Medulla oblongata (tissue), 1 donor: ENCODE measurements at regions not wholly inside any gene's neighbourhood (a gene's known extent, or its start where the extent isn't known, plus 50 kb on each side); places are given as distances from the start of the nearest gene placed in this dataset.
"Not testable (repeated sequence)": the region's sequence is repeated elsewhere in the genome, so short reads cannot be mapped to it uniquely, and the experiment has no call there.

Experiments
- DNase-seq: peaks from one replicate; pipeline ENCODE4 v3.0.0-alpha.2; 2015; ENCODE audit errors: extremely low spot score

DNA sequence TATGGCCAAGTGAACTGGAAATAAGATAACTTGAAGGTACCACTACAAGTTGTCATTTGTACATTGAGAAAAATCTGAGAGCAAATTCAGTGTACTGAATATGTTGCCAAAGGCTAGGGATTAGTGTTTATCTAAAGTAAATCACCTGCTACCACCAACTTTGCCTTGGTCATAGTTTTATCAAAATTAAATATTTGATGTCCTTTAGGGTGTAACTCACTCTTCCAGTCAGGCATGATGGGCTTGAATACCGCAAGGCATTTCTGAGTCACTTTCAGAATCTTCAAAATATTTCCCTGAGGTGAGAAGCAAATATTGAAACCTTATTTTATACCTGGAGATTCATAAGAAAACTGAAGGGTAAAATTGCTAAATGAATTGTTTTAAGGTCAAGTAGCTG is 1338.6 kb upstream of the ACO1 start:
- DNase-seq: no peak

DNA sequence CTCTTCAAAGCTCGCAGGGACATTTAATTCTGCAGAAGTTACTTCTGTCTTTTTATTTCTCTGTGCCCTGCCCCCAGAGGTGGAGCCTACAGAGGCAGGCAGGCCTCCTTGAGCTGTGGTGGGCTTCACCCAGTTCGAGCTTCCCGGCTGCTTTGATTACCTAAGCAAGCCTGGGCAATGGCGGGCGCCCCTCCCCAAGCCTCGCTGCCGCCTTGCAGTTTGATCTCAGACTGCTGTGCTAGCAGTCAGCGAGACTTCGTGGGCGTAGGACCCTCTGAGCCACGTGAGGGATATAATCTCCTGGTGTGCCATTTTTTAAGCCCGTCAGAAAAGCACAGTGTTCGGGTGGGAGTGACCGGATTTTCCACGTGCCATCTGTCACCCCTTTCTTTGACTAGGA is 1322.9 kb upstream of the ACO1 start:
- DNase-seq: not testable (repeated sequence)

DNA sequence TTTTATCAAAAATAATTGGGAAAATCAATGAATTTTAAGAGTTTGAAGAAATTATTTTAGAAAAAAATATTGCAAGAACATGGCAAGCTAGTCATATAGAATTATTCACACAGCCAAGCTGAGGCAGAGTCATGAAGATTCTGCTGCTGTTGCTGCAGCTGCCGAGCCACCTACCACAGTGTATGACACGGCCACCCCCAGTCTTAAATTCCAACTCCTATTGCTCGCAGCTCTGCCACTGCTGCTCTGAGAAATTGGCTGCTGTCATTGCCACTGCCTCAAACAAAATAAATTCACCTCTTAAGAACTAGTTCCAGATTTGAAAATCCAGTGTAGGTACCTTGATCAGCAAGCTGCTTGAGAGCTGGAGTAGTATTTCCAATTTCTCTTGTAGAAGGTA is 1318.8 kb upstream of the ACO1 start:
- no peak for DNase-seq

DNA sequence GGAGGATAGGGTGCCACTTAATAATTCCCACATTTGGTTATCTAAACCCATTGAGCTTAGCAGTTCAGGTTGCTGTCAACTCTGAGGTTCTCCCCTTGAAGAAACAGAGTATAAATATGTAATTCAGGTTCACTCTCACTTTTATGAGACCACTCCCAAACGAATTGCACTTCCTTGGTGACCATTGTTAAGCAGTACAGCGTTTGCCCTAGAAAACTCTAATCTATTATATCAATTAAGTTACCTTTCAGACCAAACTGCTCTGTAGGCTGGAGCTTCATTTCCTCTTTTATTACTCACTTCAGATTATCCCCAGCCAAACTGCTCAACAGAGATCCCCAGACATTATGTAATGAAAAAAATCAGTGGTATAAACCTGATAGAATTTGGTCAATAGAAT is 1317.0 kb upstream of the ACO1 start:
- DNase-seq: no peak

DNA sequence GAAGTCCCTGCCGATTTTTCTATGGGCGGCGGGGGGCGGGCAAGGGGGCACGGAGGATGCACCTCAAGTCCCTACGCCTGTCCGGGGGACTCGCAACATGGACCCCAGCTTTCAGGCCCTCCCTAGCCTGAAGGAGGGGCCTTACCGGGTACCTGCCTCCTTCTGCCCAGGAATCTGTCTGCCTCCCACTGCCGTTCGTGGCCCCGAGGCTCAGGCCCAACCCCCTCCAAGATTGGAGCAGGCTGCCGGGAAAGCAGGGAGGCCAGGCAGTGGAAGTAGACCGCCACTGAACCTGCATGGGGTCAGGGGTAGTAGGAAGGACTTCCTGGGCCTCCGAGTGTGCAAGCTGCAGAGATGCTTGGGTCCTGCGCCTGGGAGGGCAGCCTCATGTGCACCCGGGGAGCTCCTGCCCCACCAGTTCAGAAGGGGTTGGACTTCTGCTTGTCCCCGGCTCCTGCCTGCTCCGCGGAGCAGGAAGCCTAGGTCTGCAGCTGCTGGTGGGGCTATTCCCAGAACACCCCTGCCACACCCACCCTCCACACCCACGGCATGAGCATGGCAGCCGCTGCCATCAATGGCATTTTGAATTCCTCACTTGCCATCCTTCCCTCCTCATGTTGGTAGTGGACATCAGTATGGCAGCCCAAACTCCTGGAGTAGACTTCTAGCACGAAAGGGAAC is 1312.7 kb upstream of the ACO1 start:
- no peak for DNase-seq

DNA sequence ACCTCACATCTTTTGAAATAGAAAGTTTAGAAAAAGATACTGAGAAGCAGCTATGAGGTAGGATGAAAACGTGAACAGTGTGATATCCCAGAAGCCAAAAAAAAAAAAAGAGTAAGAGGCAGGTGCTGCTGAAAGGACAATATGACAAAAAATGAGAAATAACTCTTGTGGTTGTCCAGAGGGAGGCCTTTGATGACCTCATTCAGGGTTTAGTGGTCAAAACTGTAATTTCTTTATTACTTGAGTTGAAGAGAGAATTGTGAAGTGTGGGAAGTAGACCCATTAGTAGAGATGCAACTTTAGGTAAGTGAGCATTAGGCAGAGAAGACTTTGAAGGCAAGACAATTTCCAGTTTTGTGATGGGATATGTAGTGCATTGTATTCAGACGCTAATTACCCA is 1306.3 kb upstream of the ACO1 start:
- no peak for DNase-seq

DNA sequence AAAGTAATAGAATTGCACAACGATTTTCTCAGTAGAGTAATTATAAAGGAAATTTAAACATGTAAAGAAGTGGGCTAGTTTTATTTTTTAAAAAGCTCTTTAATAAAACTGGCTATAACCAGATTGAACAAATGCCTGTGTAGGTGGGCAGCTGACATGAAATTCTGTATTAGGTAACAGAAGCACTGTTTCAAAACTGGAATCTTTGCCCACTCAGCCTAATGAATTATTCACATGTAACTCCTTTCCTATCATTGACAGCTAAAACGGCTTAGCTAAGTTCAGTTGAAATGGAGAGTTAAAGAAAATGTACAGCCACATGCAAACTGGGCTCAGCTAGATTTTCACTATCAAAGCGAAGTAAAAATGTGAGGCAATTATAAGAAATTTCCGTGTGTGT is 1300.1 kb upstream of the ACO1 start:
- no peak for DNase-seq

DNA sequence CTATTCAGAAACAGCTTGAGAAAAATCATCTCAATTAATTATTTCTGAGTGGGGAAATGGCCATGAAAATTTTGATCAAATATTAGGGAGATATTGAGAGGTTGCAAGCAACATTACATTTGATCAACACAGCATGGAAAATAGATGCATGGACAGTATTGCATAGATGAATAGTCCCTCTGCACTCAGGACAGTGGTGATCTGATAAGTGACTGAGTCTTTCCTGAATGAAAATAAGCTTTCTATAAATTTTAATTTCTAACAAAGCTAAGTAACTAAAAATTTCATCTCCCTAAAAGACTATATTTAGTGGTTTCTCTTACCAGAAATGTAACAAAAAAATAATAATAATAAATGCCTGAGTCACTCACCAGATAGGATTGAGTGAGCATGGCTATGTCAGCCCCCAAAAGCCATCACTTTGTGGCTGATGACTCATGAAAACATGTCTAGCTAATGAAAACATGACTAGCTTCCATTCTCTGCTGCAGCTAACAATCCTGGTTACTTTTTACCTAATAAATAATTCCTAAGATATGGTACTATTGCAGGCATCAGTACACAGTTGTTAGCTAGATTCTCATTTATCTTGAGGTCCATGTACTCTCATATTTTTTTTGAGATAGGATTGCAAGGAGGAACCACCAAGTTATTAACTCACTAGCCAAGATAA is 1294.8 kb upstream of the ACO1 start:
- DNase-seq: no peak

DNA sequence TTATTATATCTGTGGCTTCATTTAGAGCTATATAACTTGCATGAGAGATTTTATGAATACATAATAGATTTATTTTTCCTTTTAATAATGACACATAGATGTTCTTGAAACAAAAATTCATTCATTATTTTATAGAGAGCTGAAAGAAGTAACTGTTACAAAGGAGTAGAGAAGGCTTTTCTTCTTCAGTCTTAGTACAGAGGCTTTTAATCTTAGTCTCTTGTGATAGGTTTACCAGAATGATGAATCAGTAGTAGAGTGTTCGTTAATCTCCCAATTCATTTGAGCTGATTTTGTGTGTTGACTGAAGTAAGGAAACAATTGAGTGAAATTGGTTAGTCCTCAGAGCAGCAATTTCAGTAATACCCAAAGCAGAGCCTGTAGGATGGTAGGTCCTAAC is 1284.1 kb upstream of the ACO1 start:
- no peak for DNase-seq

DNA sequence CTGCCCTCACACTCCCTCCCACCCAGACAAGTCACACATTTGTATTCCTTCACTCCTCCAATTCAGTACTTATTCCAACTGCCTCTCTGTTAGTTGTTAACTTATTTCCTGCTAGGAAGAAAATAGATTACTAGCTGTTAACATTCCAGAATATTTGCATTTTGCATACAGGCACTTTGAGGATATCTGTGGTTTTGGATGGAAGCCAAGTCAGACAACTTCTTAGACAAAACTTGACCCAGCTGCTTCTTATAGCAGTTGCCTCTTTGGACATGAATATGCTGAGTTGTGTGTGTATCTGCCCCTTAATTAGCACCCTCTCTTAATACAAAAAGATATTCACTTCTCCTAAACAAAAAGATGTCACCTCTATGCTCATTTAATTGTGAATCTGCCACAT is 1280.6 kb upstream of the ACO1 start:
- DNase-seq: no peak

DNA sequence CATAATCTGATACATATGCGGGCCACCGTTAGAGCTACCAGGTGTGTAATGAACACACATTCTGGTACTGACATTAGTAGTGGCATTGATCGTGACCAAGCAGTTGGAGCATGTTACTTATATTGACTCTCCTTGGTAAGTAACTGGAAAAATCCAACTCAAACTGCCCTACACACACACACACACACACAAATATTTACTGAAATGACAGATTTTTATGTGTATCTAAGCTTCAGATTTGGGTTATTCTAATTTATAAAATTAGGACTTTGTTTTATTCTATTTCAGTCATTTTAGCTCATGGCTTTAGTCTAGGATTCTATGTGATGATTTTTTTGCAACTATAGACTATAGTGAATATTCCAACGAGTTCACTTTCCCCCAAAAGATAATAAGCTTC is 1280.2 kb upstream of the ACO1 start:
- no peak for DNase-seq

DNA sequence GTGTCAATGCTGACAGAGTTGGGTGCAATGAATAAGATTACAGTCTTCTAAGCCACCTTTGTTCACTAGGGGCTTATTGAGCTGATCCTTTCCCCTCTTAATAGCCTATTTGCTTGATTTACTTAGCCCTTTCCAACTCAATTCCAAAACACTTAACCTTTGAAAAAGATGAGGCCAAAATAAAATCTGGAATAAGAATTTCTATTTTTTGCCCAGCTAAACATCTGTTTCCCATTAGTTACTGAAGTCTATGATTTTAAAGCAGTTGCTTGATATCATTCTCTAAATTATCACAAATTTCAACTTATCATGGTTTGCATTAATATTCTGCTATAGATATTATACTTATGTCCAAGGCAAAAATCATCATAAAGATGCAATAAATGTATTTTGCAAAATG is 1272.0 kb upstream of the ACO1 start:
- DNase-seq: no peak

DNA sequence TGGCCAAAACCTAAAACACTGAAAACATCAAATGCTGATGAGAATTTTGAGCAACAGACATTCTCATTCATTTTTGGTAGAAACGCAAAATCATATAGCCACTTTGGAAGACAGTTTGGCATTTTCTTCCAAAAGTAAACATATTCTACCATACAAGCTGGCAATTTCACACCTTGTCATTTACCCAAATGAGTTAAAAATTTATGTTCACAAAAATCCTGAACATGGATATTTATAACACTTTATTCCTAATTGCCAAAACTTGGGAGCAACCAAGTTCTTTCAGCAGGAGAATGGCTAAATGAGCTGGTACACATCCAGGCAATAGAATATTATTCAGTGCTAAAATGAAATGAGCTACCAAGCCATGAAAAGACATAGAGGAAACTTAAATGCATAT is 1270.1 kb upstream of the ACO1 start:
- no peak for DNase-seq

DNA sequence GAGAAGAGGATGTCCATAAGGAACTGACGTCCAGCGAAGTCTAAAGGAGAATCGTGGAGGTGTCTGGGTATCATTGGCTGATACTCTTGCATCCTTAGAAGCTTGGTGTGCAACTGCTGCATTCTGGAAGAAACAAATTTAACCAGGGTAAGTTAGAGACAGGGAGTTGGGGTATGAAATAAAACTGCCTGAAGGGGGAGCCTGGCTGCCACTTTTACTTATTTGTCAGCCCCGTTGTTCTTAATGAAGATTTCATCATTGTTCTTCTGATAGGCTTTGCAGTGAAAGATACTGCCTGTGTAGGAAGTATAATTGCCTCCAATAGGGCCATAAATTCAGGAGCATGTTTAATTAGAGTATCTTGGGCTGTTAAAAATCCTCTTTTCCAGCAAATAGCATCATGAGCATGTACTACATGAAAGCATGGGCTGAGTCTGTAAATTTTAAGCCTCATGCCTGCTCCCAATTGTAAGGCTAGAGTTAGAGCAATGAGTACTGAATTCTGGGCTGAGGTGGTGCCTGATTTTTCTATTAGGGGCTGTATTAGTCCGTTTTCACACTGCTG is 1264.5 kb upstream of the ACO1 start:
- peak; percentile 31 for DNase-seq

DNA sequence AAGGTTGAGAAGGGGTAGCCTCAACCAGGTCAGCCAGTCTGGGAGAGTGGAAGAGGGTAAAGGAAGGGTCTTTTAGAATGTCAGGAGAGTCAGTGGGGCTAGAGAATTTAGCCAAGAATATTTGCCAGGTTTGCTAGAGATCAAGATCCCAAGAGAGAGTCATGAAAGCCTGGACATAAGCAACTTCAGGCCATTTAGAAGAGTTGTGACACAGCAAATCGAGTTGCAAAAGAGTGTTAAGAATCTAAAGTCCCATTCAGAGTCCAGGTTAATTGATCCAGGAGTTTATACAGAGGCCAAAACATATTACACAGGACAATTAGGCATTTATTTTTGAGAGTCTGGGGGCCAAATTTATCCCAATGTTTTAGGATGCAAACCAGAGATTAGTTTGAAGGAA is 1260.1 kb upstream of the ACO1 start:
- DNase-seq: no peak

DNA sequence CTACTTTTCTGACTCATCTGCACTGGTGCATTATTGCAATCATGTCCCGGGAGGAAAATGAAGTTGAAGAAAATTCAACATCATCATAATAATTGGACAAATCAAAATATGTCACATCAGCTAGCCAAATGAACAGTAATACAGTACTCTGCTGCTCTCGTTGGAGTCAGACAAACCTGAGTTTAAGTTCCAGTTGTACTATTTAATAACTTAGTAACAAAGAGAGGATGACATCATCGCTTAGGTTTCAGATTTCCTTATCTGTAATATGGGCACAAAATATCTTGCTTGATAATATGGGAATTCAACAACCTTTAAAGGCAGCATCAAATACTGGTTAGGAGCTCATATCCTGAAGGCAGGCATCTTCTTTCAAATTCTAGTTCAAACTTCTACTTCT is 1248.9 kb upstream of the ACO1 start:
- no peak for DNase-seq

DNA sequence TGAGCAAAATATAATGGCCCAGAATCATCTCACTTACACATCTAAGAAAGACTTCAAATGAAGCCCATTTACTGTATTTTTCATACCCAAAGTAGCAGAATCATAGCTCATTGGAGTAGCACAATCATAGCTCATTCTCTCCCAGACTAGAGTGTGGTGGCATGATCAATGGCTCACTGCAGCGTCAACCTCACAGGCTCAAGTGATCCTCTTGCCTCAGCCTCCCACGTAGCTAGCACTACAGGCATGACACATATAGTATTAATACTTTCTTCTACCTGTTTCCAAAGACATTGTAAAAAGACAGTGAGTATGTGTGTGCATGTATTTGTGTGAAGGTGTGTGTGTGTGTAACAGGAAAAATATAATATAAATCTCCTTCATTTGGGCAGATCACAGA is 1247.9 kb upstream of the ACO1 start:
- no peak for DNase-seq

DNA sequence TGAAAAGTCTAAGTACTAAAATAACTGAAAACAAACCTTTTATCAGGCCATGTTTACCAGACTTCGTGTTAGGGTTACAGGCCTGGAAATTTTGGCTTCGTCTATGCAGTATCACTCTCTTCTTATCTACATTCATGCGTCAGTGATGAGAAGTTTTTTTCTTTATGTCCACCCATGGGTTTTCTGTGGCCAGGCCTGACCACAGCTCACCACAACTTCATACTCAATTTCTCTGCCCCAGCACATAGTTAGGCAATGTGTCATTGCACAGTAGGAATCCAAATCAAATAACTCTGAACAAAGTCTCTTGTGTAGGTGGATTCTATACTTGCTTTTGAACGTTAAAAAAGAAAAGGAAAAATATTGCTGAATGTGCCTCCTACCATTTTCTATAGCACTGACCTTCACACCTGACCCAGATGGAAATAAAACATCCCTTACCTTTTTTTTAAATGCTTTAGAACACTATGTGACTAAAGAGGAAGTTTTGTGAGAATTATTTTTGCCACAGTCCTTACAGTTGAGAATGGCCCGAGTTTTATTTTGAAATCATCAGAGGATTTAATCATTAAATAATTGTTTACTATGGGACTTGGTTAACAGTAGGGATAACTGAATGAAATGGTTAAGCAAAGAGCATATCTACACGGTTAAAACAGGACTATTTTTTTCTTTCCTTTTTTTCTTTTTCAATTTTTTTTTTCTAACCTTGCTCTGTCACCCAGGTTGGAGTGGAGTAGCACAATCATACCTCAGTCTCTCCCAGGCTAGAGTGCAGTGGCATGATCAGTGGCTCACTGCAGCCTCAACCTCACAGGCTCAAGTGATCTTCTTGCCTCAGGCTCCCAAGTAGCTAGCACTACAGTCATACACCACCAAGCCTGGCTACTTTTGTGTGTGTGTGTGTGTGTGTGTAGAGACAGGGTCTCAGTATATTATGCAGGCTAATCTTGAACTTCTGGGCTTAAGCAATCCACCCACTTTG is 1247.0 kb upstream of the ACO1 start:
- no peak for DNase-seq

DNA sequence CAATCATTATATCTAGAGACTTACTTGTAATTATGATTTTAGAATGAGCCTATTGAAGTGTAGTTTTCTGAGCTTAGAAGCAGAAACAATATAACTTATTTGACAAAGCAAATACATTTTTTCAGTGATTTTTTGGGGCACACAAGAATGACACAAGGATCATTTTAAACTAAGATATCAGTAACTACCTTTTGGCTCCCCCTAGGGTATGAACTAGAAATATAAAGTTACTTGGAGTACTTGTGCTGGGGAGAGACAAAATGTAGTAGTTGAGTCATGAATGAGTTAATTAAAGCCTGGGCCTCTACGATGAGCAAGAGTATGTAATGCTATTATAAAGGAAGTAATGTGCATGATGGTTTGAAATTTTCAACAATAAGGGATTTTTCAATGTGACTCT is 1244.1 kb upstream of the ACO1 start:
- peak; percentile 5 for DNase-seq

DNA sequence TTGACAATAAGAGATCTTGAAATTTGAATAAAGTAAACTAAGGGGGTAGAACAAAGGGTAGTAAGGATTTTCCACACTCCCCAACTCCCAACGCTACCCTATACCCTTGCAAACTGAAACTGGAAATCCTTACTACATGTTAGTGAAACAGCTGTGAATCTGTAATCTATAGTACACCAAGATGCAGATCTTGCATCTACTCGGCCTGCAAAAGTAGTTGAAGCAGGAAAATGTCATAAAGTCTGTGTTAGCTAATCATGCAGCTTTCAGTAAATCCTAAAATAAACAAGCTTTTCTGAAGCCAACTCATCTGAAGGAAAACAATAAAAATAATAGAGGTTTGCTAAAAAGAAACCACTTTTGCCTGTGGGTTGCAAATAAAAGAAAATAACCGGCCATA is 1242.0 kb upstream of the ACO1 start:
- no peak for DNase-seq

DNA sequence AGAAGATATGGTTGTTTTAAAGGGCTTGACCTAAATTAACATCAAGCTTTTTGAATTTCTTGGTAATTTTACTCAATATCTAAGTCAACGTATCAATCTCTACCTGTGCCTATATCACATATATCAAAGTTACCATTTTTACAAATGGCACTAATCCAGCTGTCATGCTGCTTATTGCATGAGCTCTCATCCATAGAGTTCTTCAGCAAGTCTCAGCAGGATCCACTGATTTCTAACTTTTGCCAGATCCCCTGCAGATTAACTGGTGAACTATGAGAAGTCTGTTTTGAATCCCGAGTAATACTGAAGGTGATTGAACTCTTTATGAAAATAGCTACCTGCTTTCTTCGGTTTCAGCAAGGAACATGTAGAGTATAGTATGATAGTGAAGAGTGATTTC is 1239.8 kb upstream of the ACO1 start:
- no peak for DNase-seq

DNA sequence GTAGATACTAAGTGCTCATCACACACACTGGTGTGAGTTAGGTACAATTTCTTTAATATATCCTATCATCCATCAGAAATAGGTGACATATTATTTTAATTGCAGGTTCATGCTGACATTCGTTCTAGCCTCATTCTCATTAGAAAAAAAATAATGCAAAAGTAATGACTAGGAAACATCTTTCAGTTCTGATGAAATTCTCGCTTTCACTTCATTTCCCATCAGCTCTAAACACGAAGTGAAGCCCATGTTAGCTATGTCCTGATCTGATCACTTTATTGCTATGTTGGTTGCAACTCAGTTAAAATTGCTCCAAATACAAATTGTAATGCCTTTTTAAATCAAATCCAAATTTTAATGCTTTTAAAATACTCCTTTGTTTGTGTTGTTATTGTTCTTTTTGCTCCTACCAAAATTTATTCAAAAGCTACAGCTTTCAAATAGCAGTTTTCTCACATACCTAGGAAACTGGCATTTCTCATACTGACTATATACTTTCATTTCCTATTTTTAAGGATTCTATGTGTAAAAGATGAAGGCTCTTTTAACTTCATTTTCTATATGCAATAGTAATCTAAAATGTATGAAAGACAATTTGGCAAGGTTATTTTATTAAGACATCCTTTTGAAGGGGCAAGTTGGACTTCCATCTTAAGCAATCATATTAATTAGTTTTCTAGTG is 1237.8 kb upstream of the ACO1 start:
- DNase-seq: no peak
